A549 (cell line): ENCODE measurements at regions not wholly inside any gene's neighbourhood (a gene's known extent, or its start where the extent isn't known, plus 50 kb on each side); places are given as distances from the start of the nearest gene placed in this dataset.

ENCODE experiments used
- ATAC-seq, 2 experiments: fragments of 200-7000 bp in 1 of 2; fragments of >200 bp in 1 of 2; cut with Nextera tagmentation in 1 of 2; cut with Tn5 transposase in 1 of 2; 3 replicates each; pipeline versions ENCODE4 v1.8.0 to v1.9.1; 2018 to 2020; ENCODE audit warnings: mild to moderate bottlenecking in 1 of 2, moderate library complexity in 1 of 2
- CTCF ChIA-PET: fragments of 300-600 bp; sonication (Branson Sonifier 250); formaldehyde crosslinking; extraction: SDS; loops from one replicate; lab custom pipeline; 2021; ENCODE audit warnings: antibody characterized with exemption, inconsistent platforms; lab: Yijun Ruan, JAX
- POLR2A ChIA-PET: fragments of 350-600 bp; formaldehyde crosslinking; extraction: SDS; loops from one replicate; lab custom pipeline; 2021; ENCODE audit warnings: antibody characterized with exemption, inconsistent platforms; lab: Yijun Ruan, JAX
- DNase-seq, 2 experiments: peaks; one replicate each; pipeline versions ENCODE4 v3.0.0 to v3.0.0-alpha.2; 2011 to 2016; ENCODE audit warnings: low read depth in 1 of 2, low spot score in 1 of 2
- FAIRE-seq: peaks from 2 replicates; lab custom pipeline; 2011; peaks lifted over from hg19 to GRCh38; lab: Jason Lieb, UNC
- H3K27ac ChIP-seq, 2 experiments: fragments of >200 bp; sonication (Bioruptor Twin); formaldehyde crosslinking; 3 replicates each; pipeline ENCODE4 v1.5.1; 2016 to 2017
- H3K4me1 ChIP-seq: fragments of >200 bp; sonication (Bioruptor Twin); formaldehyde crosslinking; 3 replicates; pipeline ENCODE4 v1.6.1; 2016
- H3K4me2 ChIP-seq: fragments of >200 bp; sonication (Bioruptor Twin); formaldehyde crosslinking; 3 replicates; pipeline ENCODE4 v1.6.1; 2016
- H3K4me3 ChIP-seq: fragments of >200 bp; sonication (Bioruptor Twin); formaldehyde crosslinking; 3 replicates; pipeline ENCODE4 v1.5.1; 2016
- H3K9me3 ChIP-seq: fragments of >200 bp; sonication (Bioruptor Twin); formaldehyde crosslinking; 3 replicates; pipeline ENCODE4 v1.6.1; 2016
- BHLHE40 ChIP-seq: IDR thresholded peaks from 2 replicates; pipeline ENCODE4 v1.6.1; 2012; ENCODE audit warnings: low read depth, low read length, inconsistent platforms
- EP300 ChIP-seq, 2 experiments: fragments of >200 bp; sonication (Bioruptor Twin); formaldehyde crosslinking; IDR thresholded peaks; 2 replicates in 1 of 2; 3 replicates in 1 of 2; pipeline ENCODE4 v1.6.1; 2016 to 2017
- FOSB ChIP-seq: fragments of 250-450 bp; sonication (Bioruptor Pico); IDR thresholded peaks from 2 replicates; pipeline ENCODE4 v1.5.0; 2020; ENCODE audit warnings: mild to moderate bottlenecking, moderate library complexity
- FOSL2 ChIP-seq, 2 experiments: fragments of 450-650 bp in 1 of 2; fragments of >200 bp in 1 of 2; sonication (Bioruptor Twin) in 1 of 2; formaldehyde crosslinking; IDR thresholded peaks; 2 replicates each; pipeline versions ENCODE4 v1.5.0 to v1.6.1; 2016 to 2020; ENCODE audit warnings: mild to moderate bottlenecking in 1 of 2, moderate library complexity in 1 of 2
- HDAC2 ChIP-seq: fragments of 200-600 bp; sonication (generic); IDR thresholded peaks from 2 replicates; pipeline ENCODE4 v1.6.1; 2016
- HEYL ChIP-seq: fragments of 250-450 bp; sonication (Bioruptor Pico); IDR thresholded peaks from 2 replicates; pipeline ENCODE4 v1.8.0; 2021; ENCODE audit warnings: mild to moderate bottlenecking, moderate library complexity
- JUN ChIP-seq, 2 experiments: fragments of >200 bp; sonication (Bioruptor Twin); formaldehyde crosslinking; IDR thresholded peaks; 2 replicates in 1 of 2; 3 replicates in 1 of 2; pipeline ENCODE4 v1.6.1; 2016 to 2017
- MAFK ChIP-seq: fragments of 450-650 bp; IDR thresholded peaks from 2 replicates; pipeline ENCODE4 v1.6.1; 2014; ENCODE audit not compliant: partially characterized antibody
- MYC ChIP-seq: IDR thresholded peaks from 2 replicates; pipeline ENCODE4 v1.6.1; 2012; ENCODE audit warnings: mild to moderate bottlenecking, inconsistent platforms, low read length, improper control_type of control experiment, borderline replicate concordance
- NR3C1 ChIP-seq: fragments of >200 bp; sonication (Bioruptor Twin); formaldehyde crosslinking; IDR thresholded peaks from 3 replicates; pipeline ENCODE4 v1.6.1; 2017
- RNF2 ChIP-seq: fragments of 200-600 bp; sonication (generic); IDR thresholded peaks from 2 replicates; pipeline ENCODE4 v1.6.1; 2016; ENCODE audit warnings: low read depth, mild to moderate bottlenecking, antibody characterized with exemption, moderate library complexity, borderline replicate concordance
- TFCP2L1 ChIP-seq: fragments of 250-450 bp; sonication (Bioruptor Pico); IDR thresholded peaks from 2 replicates; pipeline ENCODE4 v1.5.0; 2021; ENCODE audit warnings: mild to moderate bottlenecking
- TP53 ChIP-seq: fragments of 250-450 bp; sonication (Bioruptor Pico); IDR thresholded peaks from 2 replicates; pipeline ENCODE4 v1.5.0; 2021; ENCODE audit warnings: mild to moderate bottlenecking, moderate library complexity
- ZC3H11A ChIP-seq: fragments of 450-650 bp; IDR thresholded peaks from 2 replicates; pipeline ENCODE4 v1.6.1; 2014; ENCODE audit warnings: antibody characterized with exemption, mild to moderate bottlenecking
- whole genome bisulfite sequencing: methylation state at CpG from one replicate; pipeline ENCODE4 v1.1.6; 2017; ENCODE audit errors: missing lambda C conversion rate; 5-methylcytosine and 5-hydroxymethylcytosine counted together
- TF ChIP-seq, protein P1 (sequence below): IDR thresholded peaks from 2 replicates; pipeline ENCODE4 v1.6.1; 2012
- TF ChIP-seq, protein P2 (sequence below): fragments of 150-350 bp; IDR thresholded peaks from 2 replicates; pipeline ENCODE4 v1.6.1; 2014; ENCODE audit warnings: low read depth, mild to moderate bottlenecking, low read length
- TF ChIP-seq, protein P3 (sequence below): fragments of >200 bp; sonication (Bioruptor Twin); formaldehyde crosslinking; IDR thresholded peaks from 3 replicates; pipeline ENCODE4 v1.5.1; 2016
- TF ChIP-seq, protein P4 (sequence below): fragments of 250-450 bp; sonication (Bioruptor Pico); IDR thresholded peaks from 2 replicates; pipeline ENCODE4 v1.5.0; 2020; ENCODE audit warnings: low read depth, mild to moderate bottlenecking, moderate library complexity

DNA sequence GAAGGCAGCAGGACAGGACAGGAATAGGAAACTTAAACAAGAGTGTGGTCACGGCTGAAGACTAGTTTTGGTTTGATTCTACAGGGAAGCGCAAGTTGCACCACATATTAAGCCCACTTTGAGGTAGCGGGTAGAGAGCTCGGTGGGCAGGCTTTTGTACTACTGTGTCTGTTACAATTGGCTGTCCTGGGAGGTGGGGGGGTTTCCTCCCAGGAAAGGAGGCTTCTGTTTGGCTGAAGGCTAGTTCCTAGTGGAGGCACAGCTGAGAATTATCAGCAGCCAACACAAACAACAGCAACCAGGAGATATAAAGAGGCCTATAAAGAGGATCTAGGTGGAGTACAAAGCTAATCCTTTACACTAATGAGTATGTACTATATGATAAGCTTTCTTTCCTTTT lies 62.7 kb downstream of the ZNF648 start:
- H3K4me3 ChIP-seq, result no peak overlapping the region
- no peak for ATAC-seq
- CTCF ChIA-PET, result no interaction called here
- no peak for FAIRE-seq
- 17% methylated on average over 4 of the region's 4 CpGs for WGBS
- TF ChIP-seq HDAC2, result no peak
- TF ChIP-seq MAFK, result no peak
- no peak for TF ChIP-seq MYC
- no peak for TF ChIP-seq JUN (IDR thresholded peaks at IDR 0.05)
- TF ChIP-seq FOSB (CRISPR knock-in tag), result no peak
- no peak for TF ChIP-seq TP53 (CRISPR knock-in tag)
- no peak for TF ChIP-seq RNF2
- H3K4me2 ChIP-seq, result no peak overlapping the region
- H3K27ac ChIP-seq, result no peak overlapping the region
- H3K4me1 ChIP-seq, result no peaks in the 10 kb centered on the region
- no peak for DNase-seq
- POLR2A ChIA-PET, result no interaction called here
- H3K9me3 ChIP-seq, result no peaks in the 10 kb centered on the region

DNA sequence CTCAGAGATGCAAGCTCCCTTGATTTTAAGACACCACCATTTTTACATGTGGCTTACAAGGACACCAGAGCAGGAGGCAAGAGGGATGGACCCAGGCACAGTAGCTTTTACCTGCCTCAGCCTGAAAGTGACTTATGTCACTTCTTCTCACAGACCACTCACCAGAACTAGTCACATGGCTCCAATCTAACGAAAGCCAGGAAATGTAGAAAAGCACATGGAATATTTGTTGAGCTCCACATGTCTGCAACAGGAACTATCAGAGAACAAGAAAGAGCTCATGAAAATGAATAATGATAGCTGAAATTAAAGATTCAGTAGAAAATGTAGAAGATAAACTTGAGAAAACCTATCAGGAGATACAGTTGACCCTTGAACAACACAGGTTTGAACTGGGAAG lies 69.4 kb downstream of the ZNF648 start:
- ATAC-seq, result no peak
- H3K4me3 ChIP-seq, result no peak overlapping the region
- no peaks in the 10 kb centered on the region for H3K4me1 ChIP-seq
- TF ChIP-seq NR3C1, result no peak
- TF ChIP-seq, protein P1, sequence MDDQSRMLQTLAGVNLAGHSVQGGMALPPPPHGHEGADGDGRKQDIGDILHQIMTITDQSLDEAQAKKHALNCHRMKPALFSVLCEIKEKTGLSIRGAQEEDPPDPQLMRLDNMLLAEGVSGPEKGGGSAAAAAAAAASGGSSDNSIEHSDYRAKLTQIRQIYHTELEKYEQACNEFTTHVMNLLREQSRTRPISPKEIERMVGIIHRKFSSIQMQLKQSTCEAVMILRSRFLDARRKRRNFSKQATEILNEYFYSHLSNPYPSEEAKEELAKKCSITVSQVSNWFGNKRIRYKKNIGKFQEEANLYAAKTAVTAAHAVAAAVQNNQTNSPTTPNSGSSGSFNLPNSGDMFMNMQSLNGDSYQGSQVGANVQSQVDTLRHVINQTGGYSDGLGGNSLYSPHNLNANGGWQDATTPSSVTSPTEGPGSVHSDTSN, result no peak
- WGBS, result 5% methylated on average over 1 of the region's 1 CpG
- H3K9me3 ChIP-seq, result no peaks in the 10 kb centered on the region
- H3K4me2 ChIP-seq, result no peak overlapping the region
- CTCF ChIA-PET, result no interaction called here
- POLR2A ChIA-PET, result no interaction called here
- FAIRE-seq, result no peak
- H3K27ac ChIP-seq, result no peak overlapping the region
- DNase-seq, result no peak

DNA sequence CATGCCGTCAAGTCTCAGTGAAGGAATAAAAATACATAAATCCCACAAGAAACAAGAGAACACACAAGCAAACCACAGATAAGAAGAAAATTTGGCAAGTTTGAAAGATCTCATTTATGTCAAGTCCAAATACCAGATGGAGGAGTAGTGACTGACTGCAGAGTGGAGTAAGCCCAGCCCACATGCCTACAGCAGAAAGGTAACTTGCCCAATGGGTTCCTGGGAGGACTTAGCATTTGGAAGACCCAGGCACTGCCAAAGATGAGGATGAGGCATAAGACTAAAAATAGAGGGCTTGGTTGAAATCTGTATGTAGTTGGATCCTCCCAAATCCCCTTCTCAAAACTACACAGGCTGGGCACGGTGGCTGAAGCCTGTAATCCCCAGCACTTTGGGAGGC lies 70.8 kb downstream of the ZNF648 start:
- Histone ChIP-seq H3K4me3 (no peak overlapping the region), H3K4me1 (no peaks in the 10 kb centered on the region), H3K27ac (no peak overlapping the region), H3K9me3 (no peaks in the 10 kb centered on the region), H3K4me2 (no peak overlapping the region)
- WGBS, result 1% methylated on average over 2 of the region's 2 CpGs
- DNase-seq, result no peak
- ATAC-seq, result no peak
- TF ChIP-seq, protein P2, sequence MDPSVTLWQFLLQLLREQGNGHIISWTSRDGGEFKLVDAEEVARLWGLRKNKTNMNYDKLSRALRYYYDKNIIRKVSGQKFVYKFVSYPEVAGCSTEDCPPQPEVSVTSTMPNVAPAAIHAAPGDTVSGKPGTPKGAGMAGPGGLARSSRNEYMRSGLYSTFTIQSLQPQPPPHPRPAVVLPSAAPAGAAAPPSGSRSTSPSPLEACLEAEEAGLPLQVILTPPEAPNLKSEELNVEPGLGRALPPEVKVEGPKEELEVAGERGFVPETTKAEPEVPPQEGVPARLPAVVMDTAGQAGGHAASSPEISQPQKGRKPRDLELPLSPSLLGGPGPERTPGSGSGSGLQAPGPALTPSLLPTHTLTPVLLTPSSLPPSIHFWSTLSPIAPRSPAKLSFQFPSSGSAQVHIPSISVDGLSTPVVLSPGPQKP, result no peak
- TF ChIP-seq HEYL (CRISPR knock-in tag) (no peak), ZC3H11A (no peak), FOSL2 (IDR thresholded peaks at IDR 0.05) (no peak), FOSL2 (CRISPR knock-in tag; IDR thresholded peaks at IDR 0.05) (no peak), EP300 (IDR thresholded peaks at IDR 0.05) (no peak), TFCP2L1 (CRISPR knock-in tag) (no peak), BHLHE40 (no peak)
- TF ChIP-seq, protein P3, sequence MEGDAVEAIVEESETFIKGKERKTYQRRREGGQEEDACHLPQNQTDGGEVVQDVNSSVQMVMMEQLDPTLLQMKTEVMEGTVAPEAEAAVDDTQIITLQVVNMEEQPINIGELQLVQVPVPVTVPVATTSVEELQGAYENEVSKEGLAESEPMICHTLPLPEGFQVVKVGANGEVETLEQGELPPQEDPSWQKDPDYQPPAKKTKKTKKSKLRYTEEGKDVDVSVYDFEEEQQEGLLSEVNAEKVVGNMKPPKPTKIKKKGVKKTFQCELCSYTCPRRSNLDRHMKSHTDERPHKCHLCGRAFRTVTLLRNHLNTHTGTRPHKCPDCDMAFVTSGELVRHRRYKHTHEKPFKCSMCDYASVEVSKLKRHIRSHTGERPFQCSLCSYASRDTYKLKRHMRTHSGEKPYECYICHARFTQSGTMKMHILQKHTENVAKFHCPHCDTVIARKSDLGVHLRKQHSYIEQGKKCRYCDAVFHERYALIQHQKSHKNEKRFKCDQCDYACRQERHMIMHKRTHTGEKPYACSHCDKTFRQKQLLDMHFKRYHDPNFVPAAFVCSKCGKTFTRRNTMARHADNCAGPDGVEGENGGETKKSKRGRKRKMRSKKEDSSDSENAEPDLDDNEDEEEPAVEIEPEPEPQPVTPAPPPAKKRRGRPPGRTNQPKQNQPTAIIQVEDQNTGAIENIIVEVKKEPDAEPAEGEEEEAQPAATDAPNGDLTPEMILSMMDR, result no peak
- TF ChIP-seq, protein P4, sequence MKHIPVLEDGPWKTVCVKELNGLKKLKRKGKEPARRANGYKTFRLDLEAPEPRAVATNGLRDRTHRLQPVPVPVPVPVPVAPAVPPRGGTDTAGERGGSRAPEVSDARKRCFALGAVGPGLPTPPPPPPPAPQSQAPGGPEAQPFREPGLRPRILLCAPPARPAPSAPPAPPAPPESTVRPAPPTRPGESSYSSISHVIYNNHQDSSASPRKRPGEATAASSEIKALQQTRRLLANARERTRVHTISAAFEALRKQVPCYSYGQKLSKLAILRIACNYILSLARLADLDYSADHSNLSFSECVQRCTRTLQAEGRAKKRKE (CRISPR knock-in tag), result no peak
- POLR2A ChIA-PET, result no interaction called here
- CTCF ChIA-PET, result no interaction called here
- FAIRE-seq, result no peak
